ENCODE measurements at regions not wholly inside any gene's neighbourhood (a gene's known extent, or its start where the extent isn't known, plus 50 kb on each side); places are given as distances from the start of the nearest gene placed in this dataset.

GRCh38 chr14:97172644-97173043, 375.5 kb downstream of the VRK1 start:
- H3K4me2 ChIP-seq (ENCODE audit: low read length): no peak overlapping the region
- no peaks in the 10 kb centered on the region for H3K79me2 ChIP-seq
- no peaks in the 10 kb centered on the region for H3K27me3 ChIP-seq (ENCODE audit: control insufficient read depth, insufficient read depth, low read length)
- TF ChIP-seq CTCF (IDR thresholded peaks at IDR 0.05): no peak
- no peaks in the 10 kb centered on the region for H3K4me1 ChIP-seq
- no peak overlapping the region for H3K9ac ChIP-seq
- H3K4me3 ChIP-seq (ENCODE audit: low read depth, low read length): no peak overlapping the region
- H3K27ac ChIP-seq: no peak overlapping the region
- H3K9me3 ChIP-seq (ENCODE audit: control insufficient read depth, low read length): no peaks in the 10 kb centered on the region
- H2AFZ ChIP-seq: no peak overlapping the region
- no peaks in the 10 kb centered on the region for H3K36me3 ChIP-seq (ENCODE audit: control insufficient read depth, insufficient read depth, low read length)

- no peaks in the 10 kb centered on the region for H3K9me3 ChIP-seq (ENCODE audit: control insufficient read depth, low read length)
- H2AFZ ChIP-seq: no peak overlapping the region
- H3K4me3 ChIP-seq (ENCODE audit: low read depth, low read length): no peak overlapping the region
- H3K27ac ChIP-seq: no peak overlapping the region
- H3K4me1 ChIP-seq: no peaks in the 10 kb centered on the region
- H3K79me2 ChIP-seq: no peaks in the 10 kb centered on the region
- no peaks in the 10 kb centered on the region for H3K36me3 ChIP-seq (ENCODE audit: control insufficient read depth, insufficient read depth, low read length)
- no peak overlapping the region for H3K4me2 ChIP-seq (ENCODE audit: low read length)
- no peaks in the 10 kb centered on the region for H3K27me3 ChIP-seq (ENCODE audit: control insufficient read depth, insufficient read depth, low read length)
- H3K9ac ChIP-seq: no peak overlapping the region
- TF ChIP-seq CTCF (IDR thresholded peaks at IDR 0.05): no peak
Measured at GRCh38 chr14:97177016-97177415, 379.8 kb downstream of the VRK1 start.

DNA sequence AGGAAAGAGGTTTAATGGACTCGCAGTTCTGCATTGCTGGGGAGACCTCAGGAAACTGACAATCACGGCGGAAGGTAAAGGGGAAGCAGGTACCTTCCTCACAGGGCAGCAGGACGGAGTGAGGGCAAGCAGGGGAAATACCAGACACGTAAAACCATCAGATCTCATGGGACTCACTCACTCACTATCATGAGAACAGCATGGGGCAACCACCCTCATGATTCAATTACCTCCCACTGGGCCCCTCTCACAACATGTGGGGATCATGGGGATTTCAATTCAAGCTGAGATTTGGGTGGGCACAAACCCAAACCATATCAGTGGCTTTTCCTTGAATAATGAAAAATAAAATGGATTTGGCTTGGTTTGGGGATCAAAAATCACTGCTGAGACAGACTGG, 380.5 kb downstream of the VRK1 start:
- H3K4me3 ChIP-seq (ENCODE audit: low read depth, low read length): no peak overlapping the region
- no peak for TF ChIP-seq CTCF (IDR thresholded peaks at IDR 0.05)
- no peaks in the 10 kb centered on the region for H3K36me3 ChIP-seq (ENCODE audit: control insufficient read depth, insufficient read depth, low read length)
- no peaks in the 10 kb centered on the region for H3K4me1 ChIP-seq
- no peak overlapping the region for H3K9ac ChIP-seq
- no peak overlapping the region for H2AFZ ChIP-seq
- H3K79me2 ChIP-seq: no peaks in the 10 kb centered on the region
- no peak overlapping the region for H3K4me2 ChIP-seq (ENCODE audit: low read length)
- H3K9me3 ChIP-seq (ENCODE audit: control insufficient read depth, low read length): no peaks in the 10 kb centered on the region
- no peaks in the 10 kb centered on the region for H3K27me3 ChIP-seq (ENCODE audit: control insufficient read depth, insufficient read depth, low read length)
- no peak overlapping the region for H3K27ac ChIP-seq

GRCh38 chr14:97178781-97179180, 381.6 kb downstream of the VRK1 start:
- no peak for TF ChIP-seq CTCF (IDR thresholded peaks at IDR 0.05)
- no peak overlapping the region for H3K27ac ChIP-seq
- H3K4me1 ChIP-seq: no peaks in the 10 kb centered on the region
- H3K36me3 ChIP-seq (ENCODE audit: control insufficient read depth, insufficient read depth, low read length): no peaks in the 10 kb centered on the region
- no peak overlapping the region for H3K4me3 ChIP-seq (ENCODE audit: low read depth, low read length)
- H3K27me3 ChIP-seq (ENCODE audit: control insufficient read depth, insufficient read depth, low read length): no peaks in the 10 kb centered on the region
- no peaks in the 10 kb centered on the region for H3K79me2 ChIP-seq
- no peak overlapping the region for H3K9ac ChIP-seq
- no peaks in the 10 kb centered on the region for H3K9me3 ChIP-seq (ENCODE audit: control insufficient read depth, low read length)
- H2AFZ ChIP-seq: no peak overlapping the region
- no peak overlapping the region for H3K4me2 ChIP-seq (ENCODE audit: low read length)

DNA sequence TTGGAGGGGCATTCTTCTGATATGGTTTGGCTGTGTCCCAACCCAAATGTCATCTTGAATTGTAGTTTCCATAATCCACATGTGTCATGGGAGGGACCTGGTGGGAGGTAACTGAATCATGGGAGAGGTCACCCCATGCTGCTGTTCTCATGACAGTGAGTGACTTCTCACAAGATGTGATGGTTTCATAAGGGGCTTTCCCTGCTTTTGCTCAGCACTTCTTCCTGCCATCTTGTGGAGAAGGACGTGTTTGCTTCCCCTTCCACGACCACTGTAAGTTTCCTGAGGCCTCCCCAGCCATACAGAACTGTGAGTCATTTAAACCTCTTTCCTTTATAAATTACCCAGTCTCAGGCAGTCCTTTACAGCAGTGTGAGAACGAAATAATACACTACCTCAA, 382.4 kb downstream of the VRK1 start:
- no peaks in the 10 kb centered on the region for H3K9me3 ChIP-seq (ENCODE audit: control insufficient read depth, low read length)
- no peak for TF ChIP-seq CTCF (IDR thresholded peaks at IDR 0.05)
- H3K79me2 ChIP-seq: no peaks in the 10 kb centered on the region

More for the DNA sequence above, 382.4 kb downstream of the VRK1 start:
- Histone ChIP-seq H3K4me3 (ENCODE audit: low read depth, low read length) (no peak overlapping the region), H2AFZ (no peak overlapping the region), H3K27me3 (ENCODE audit: control insufficient read depth, insufficient read depth, low read length) (no peaks in the 10 kb centered on the region), H3K9ac (no peak overlapping the region), H3K27ac (no peak overlapping the region), H3K4me1 (no peaks in the 10 kb centered on the region), H3K36me3 (ENCODE audit: control insufficient read depth, insufficient read depth, low read length) (no peaks in the 10 kb centered on the region), H3K4me2 (ENCODE audit: low read length) (no peak overlapping the region)
